ENCODE measurements at regions not wholly inside any gene's neighbourhood (a gene's known extent, or its start where the extent isn't known, plus 50 kb on each side); places are given as distances from the start of the nearest gene placed in this dataset.

DNA sequence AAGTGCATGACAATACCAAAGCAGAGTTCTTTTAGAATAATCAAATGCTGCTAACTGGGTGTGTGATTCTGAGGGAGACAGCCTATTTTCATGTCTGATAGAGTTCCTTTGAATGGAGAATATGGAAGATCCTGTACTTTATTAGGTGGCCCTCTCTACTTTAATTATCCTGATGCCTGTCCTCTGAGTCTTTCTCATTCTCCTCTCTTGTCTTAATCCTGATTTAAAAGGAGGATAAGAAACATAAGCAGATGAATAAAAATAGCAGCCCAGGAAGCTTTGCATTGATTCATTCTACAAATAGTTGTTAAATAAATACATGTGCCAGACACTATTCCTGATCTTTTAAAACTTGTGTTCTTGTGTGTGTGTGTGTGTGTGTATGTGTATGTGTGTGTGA lies 387.3 kb downstream of the SPRY1 start:
- ATAC-seq (no peak), DNase-seq (no peak)
- TF ChIP-seq CTCF (IDR thresholded peaks at IDR 0.05), result no peak
- intact Hi-C loops (cut with DNase I), result no loop called here
- Histone ChIP-seq H3K27ac (peak overlapping the region; percentile 3), H3K27me3 (no peaks in the 10 kb centered on the region), H3K9me3 (no peaks in the 10 kb centered on the region), H3K36me3 (no peaks in the 10 kb centered on the region), H3K4me3 (no peak overlapping the region), H3K4me1 (peaks cover 8% of the 10 kb centered on the region)

- no peaks in the 10 kb centered on the region for H3K27me3 ChIP-seq
- ATAC-seq (no peak), DNase-seq (no peak)
- H3K4me3 ChIP-seq, result no peak overlapping the region
- no peaks in the 10 kb centered on the region for H3K36me3 ChIP-seq
- intact Hi-C loops (cut with DNase I), result no loop called here
- no peaks in the 10 kb centered on the region for H3K9me3 ChIP-seq
- no peak for TF ChIP-seq CTCF (IDR thresholded peaks at IDR 0.05)
- H3K4me1 ChIP-seq, result peaks cover 8% of the 10 kb centered on the region
- peak overlapping the region; percentile 3 for H3K27ac ChIP-seq
Measured at GRCh38 chr4:123784626-123785025, 388.0 kb downstream of the SPRY1 start.

DNA sequence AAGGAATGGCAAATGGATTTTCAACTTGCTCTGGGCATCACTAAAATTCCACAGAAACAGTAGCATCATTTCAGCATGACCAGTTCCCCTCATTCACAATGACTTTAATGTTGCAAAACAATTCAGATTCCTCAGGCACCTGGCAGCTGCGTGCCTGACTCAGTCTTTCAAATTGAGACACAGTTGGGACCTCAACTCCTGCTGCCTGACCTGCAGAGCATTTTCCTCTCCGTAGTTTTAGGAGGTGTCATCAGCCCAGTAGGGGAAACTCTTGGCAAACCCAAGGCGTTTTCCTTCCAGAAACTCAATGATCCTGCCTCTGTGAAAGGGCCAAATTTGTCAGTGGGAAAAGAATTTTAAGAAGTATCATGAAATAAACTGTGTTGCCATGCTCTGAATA lies 388.9 kb downstream of the SPRY1 start:
- Histone ChIP-seq H3K4me3 (no peak overlapping the region), H3K9me3 (no peaks in the 10 kb centered on the region), H3K4me1 (peaks cover 8% of the 10 kb centered on the region), H3K27ac (peak overlapping the region; percentile 67), H3K27me3 (no peaks in the 10 kb centered on the region), H3K36me3 (no peaks in the 10 kb centered on the region)
- ATAC-seq (no peak), DNase-seq (no peak)
- TF ChIP-seq CTCF (IDR thresholded peaks at IDR 0.05), result no peak
- intact Hi-C loops (cut with DNase I), result no loop called here

- TF ChIP-seq CTCF (IDR thresholded peaks at IDR 0.05), result no peak
- Histone ChIP-seq H3K27me3 (no peaks in the 10 kb centered on the region), H3K4me3 (no peak overlapping the region), H3K9me3 (no peaks in the 10 kb centered on the region), H3K27ac (peak overlapping the region; percentile 67), H3K4me1 (peaks cover 8% of the 10 kb centered on the region), H3K36me3 (no peaks in the 10 kb centered on the region)
- no peak for DNase-seq
- intact Hi-C loops (cut with DNase I), result no loop called here
- ATAC-seq, result no peak
Measured at GRCh38 chr4:123786163-123786915, 389.7 kb downstream of the SPRY1 start.

DNA sequence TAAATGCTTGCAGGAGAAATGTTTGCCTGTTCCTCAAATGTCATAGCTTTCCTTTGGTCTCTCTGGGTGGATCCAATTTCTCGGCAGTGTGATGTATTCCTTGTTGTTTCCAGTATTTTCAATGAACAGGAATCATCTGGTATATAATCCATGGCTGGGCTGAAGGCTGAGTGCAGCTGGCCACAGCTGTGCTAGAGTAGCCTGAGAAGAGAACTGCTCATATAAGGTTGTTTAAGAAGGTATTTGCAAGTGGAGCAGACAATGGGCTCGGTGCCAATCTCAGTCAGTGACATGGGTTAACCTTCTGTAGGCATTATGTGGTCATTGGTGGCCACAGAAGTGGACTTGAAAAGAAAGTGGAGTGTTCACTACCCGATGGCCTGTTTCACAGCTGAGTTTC lies 390.3 kb downstream of the SPRY1 start:
- intact Hi-C loops (cut with DNase I), result no loop called here
- no peak for DNase-seq

More for the DNA sequence above, 390.3 kb downstream of the SPRY1 start:
- no peaks in the 10 kb centered on the region for H3K36me3 ChIP-seq
- peak; percentile 36 for ATAC-seq
- TF ChIP-seq CTCF (IDR thresholded peaks at IDR 0.05), result no peak
- peaks cover 8% of the 10 kb centered on the region for H3K4me1 ChIP-seq
- peak overlapping the region; percentile 67 for H3K27ac ChIP-seq
- H3K4me3 ChIP-seq, result no peak overlapping the region
- no peaks in the 10 kb centered on the region for H3K27me3 ChIP-seq
- H3K9me3 ChIP-seq, result no peaks in the 10 kb centered on the region
